ENCODE measurements at regions not wholly inside any gene's neighbourhood (a gene's known extent, or its start where the extent isn't known, plus 50 kb on each side); places are given as distances from the start of the nearest gene placed in this dataset.

- H2AFZ ChIP-seq (ENCODE audit: insufficient read depth, low read depth, low read length, poor library complexity, severe bottlenecking), result no peak overlapping the region
These were observed 279.0 kb downstream of the IPO8 start for GRCh38 chr12:30416631-30417030.

DNA sequence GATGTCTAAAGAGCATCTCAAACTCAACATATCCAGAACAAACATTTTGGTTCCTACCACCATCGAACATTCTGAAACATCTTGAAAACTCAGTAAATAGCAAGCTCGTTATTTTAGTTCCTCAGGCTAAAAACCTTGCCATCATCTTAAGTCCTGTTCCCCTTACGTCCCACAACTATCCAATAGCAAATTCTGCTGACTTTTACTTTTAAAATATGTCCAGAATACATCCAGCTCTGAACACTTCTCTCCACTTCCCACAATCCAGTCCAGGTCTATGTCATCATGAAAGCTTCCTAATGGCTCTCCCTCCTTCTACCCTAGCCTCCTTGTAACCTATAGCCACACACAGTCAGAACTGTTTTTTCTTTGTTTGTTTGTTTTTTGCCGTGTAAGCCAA is 279.9 kb downstream of the IPO8 start:
- Histone ChIP-seq H4K20me1 (ENCODE audit: insufficient read depth, low read length) (no peaks in the 10 kb centered on the region), H3K9ac (ENCODE audit: insufficient read depth, low read length, poor library complexity, severe bottlenecking) (no peak overlapping the region), H3K9me3 (replicated peaks in 1 of 2; ENCODE audit: control insufficient read depth in 1 of 2, insufficient read depth in 1 of 2, low read length in 2 of 2) (peaks cover 7 to 10% of the 10 kb centered on the region in 2 donors), H3K4me1 (ENCODE audit: control insufficient read depth in 1 of 2, insufficient read depth in 2 of 2, low read length in 2 of 2) (no peaks in the 10 kb centered on the region), H2AFZ (ENCODE audit: insufficient read depth, low read depth, low read length, poor library complexity, severe bottlenecking) (no peak overlapping the region), H3K36me3 (replicated peaks in 1 of 2; ENCODE audit: control insufficient read depth in 1 of 2, insufficient read depth in 2 of 2, low read length in 2 of 2) (no peaks in the 10 kb centered on the region), H3K27ac (ENCODE audit: low read depth in 1 of 2, low read length in 2 of 2) (no peak overlapping the region), H3K4me3 (replicated peaks in 1 of 3; ENCODE audit: low read depth in 2 of 3, low read length in 3 of 3) (no peak overlapping the region), H3K79me2 (ENCODE audit: insufficient read depth, low read length) (no peaks in the 10 kb centered on the region), H3K27me3 (ENCODE audit: control insufficient read depth in 2 of 2, insufficient read depth in 2 of 2, low read length in 2 of 2) (no peaks in the 10 kb centered on the region), H3K4me2 (replicated peaks; ENCODE audit: extremely low read depth, low read length, poor library complexity, severe bottlenecking) (no peak overlapping the region)
- intact Hi-C loops (cut with micrococcal nuclease), result no loop called here
- WGBS (ENCODE audit: insufficient coverage), result 75% methylated on average over 2 of the region's 4 CpGs
- no peak overlapping the region for H3K27ac Mint-ChIP-seq
- no peak for TF ChIP-seq CTCF (IDR thresholded peaks at IDR 0.05)
- no peak overlapping the region for H3K4me3 Mint-ChIP-seq
- H3K4me1 Mint-ChIP-seq, result no peaks in the 10 kb centered on the region
- H3K27me3 Mint-ChIP-seq (ENCODE audit: low read depth in 3 of 3), result no peaks in the 10 kb centered on the region
- no peak for DNase-seq
- H3K36me3 Mint-ChIP-seq, result no peaks in the 10 kb centered on the region
- peaks cover 2 to 11% (median 5%) of the 10 kb centered on the region in 7 donors for H3K9me3 Mint-ChIP-seq

More at GRCh38 chr12:30416631-30417030, 279.0 kb downstream of the IPO8 start:
- Histone ChIP-seq H3K4me1 (ENCODE audit: control insufficient read depth in 1 of 2, insufficient read depth in 2 of 2, low read length in 2 of 2) (no peaks in the 10 kb centered on the region), H3K27me3 (ENCODE audit: control insufficient read depth in 2 of 2, insufficient read depth in 2 of 2, low read length in 2 of 2) (no peaks in the 10 kb centered on the region), H3K4me3 (replicated peaks in 1 of 3; ENCODE audit: low read depth in 2 of 3, low read length in 3 of 3) (no peak overlapping the region), H3K9ac (ENCODE audit: insufficient read depth, low read length, poor library complexity, severe bottlenecking) (no peak overlapping the region), H4K20me1 (ENCODE audit: insufficient read depth, low read length) (no peaks in the 10 kb centered on the region), H3K27ac (ENCODE audit: low read depth in 1 of 2, low read length in 2 of 2) (no peak overlapping the region), H3K9me3 (replicated peaks in 1 of 2; ENCODE audit: control insufficient read depth in 1 of 2, insufficient read depth in 1 of 2, low read length in 2 of 2) (peaks cover 10% of the 10 kb centered on the region in 2 donors), H3K79me2 (ENCODE audit: insufficient read depth, low read length) (no peaks in the 10 kb centered on the region), H3K36me3 (replicated peaks in 1 of 2; ENCODE audit: control insufficient read depth in 1 of 2, insufficient read depth in 2 of 2, low read length in 2 of 2) (no peaks in the 10 kb centered on the region), H3K4me2 (replicated peaks; ENCODE audit: extremely low read depth, low read length, poor library complexity, severe bottlenecking) (no peak overlapping the region)
- Mint-ChIP-seq H3K4me3 (no peak overlapping the region), H3K4me1 (no peaks in the 10 kb centered on the region), H3K9me3 (peaks cover 2 to 11% (median 5%) of the 10 kb centered on the region in 7 donors), H3K36me3 (no peaks in the 10 kb centered on the region), H3K27me3 (ENCODE audit: low read depth in 3 of 3) (no peaks in the 10 kb centered on the region), H3K27ac (no peak overlapping the region)
- DNase-seq, result no peak
- intact Hi-C loops (cut with micrococcal nuclease), result no loop called here
- no peak for TF ChIP-seq CTCF (IDR thresholded peaks at IDR 0.05)
- no CpG with 5 or more reads among the region's 3 CpGs for WGBS (ENCODE audit: insufficient coverage)
